OCI-LY7 (cell line): ENCODE measurements at regions not wholly inside any gene's neighbourhood (a gene's known extent, or its start where the extent isn't known, plus 50 kb on each side); places are given as distances from the start of the nearest gene placed in this dataset.

Source experiments
- BruUV-seq: library from RNA; stranded (reverse); fragments of 400-500 nt; replicated peaks from 2 replicates; lab custom pipeline; 2021; lab: Mats Ljungman, UMichigan
- CTCF ChIA-PET: fragments of 300-600 bp; sonication (Branson Sonifier 250); formaldehyde crosslinking; loops from one replicate; lab custom pipeline; 2022; ENCODE audit warnings: antibody characterized with exemption; ENCODE audit not compliant: unreplicated experiment; lab: Charles Lee
- POLR2A ChIA-PET: fragments of 300-600 bp; sonication (Branson Sonifier 250); formaldehyde crosslinking; loops from one replicate; lab custom pipeline; 2022; ENCODE audit warnings: antibody characterized with exemption; lab: Charles Lee
- DNase-seq: peaks from one replicate; pipeline ENCODE4 v3.0.0-alpha.2; 2015; ENCODE audit warnings: low spot score
- H2AFZ ChIP-seq: fragments of 200-600 bp; sonication (generic), shearing (Covaris generic); 2 replicates; pipeline ENCODE4 v1.6.1; 2014; ENCODE audit warnings: mild to moderate bottlenecking, antibody characterized with exemption, low read length, moderate library complexity
- H3K27ac ChIP-seq: fragments of 200-600 bp; sonication (generic); 2 replicates; pipeline ENCODE4 v1.5.1; 2014; ENCODE audit warnings: mixed run types, low read depth, mild to moderate bottlenecking, moderate library complexity, low read length, inconsistent platforms; ENCODE audit not compliant: poor library complexity, severe bottlenecking
- H3K36me3 ChIP-seq: fragments of 200-600 bp; sonication (generic); 2 replicates; pipeline ENCODE4 v1.6.1; 2014; ENCODE audit warnings: mild to moderate bottlenecking, antibody characterized with exemption, low read length, moderate library complexity, mixed read lengths; ENCODE audit not compliant: insufficient read depth
- H3K4me1 ChIP-seq: fragments of 200-600 bp; sonication (generic); 2 replicates; pipeline ENCODE4 v1.5.1; 2014; ENCODE audit warnings: mild to moderate bottlenecking, low read length; ENCODE audit not compliant: insufficient read depth, poor library complexity, severe bottlenecking
- H3K4me2 ChIP-seq: fragments of 200-600 bp; sonication (generic); 2 replicates; pipeline ENCODE4 v1.6.1; 2014; ENCODE audit warnings: mild to moderate bottlenecking, low read length
- H3K4me3 ChIP-seq: fragments of 200-600 bp; sonication (generic); 2 replicates; pipeline ENCODE4 v1.5.1; 2014; ENCODE audit warnings: mild to moderate bottlenecking, low read depth, low read length; ENCODE audit not compliant: poor library complexity, severe bottlenecking
- H3K79me2 ChIP-seq: fragments of 200-600 bp; sonication (generic); 2 replicates; pipeline ENCODE4 v1.6.1; 2016; ENCODE audit warnings: low read depth, mild to moderate bottlenecking, low read length, moderate library complexity, mixed read lengths; ENCODE audit not compliant: insufficient read depth
- H3K9me2 ChIP-seq: fragments of 200-600 bp; sonication (generic); 2 replicates; pipeline ENCODE4 v1.6.1; 2016; ENCODE audit warnings: mild to moderate bottlenecking, low read length, mixed read lengths; ENCODE audit not compliant: insufficient read depth
- H3K9me3 ChIP-seq: fragments of 200-600 bp; sonication (generic); 2 replicates; pipeline ENCODE4 v1.6.1; 2014; ENCODE audit warnings: mild to moderate bottlenecking, mixed run types, low read length, mixed read lengths
- H4K20me1 ChIP-seq: fragments of 200-600 bp; sonication (generic); 2 replicates; pipeline ENCODE4 v1.6.1; 2014; ENCODE audit warnings: mild to moderate bottlenecking, antibody characterized with exemption, low read length, moderate library complexity, mixed read lengths; ENCODE audit not compliant: insufficient read depth
- EZH2phosphoT487 ChIP-seq: fragments of 200-600 bp; sonication (generic); IDR thresholded peaks from 2 replicates; pipeline ENCODE4 v1.6.1; 2018; ENCODE audit warnings: low read depth, borderline replicate concordance, mild to moderate bottlenecking, mixed run types, antibody characterized with exemption, low read length, moderate library complexity, mixed read lengths
- intact Hi-C: fragments of 100-400 bp; cut with micrococcal nuclease; formaldehyde crosslinking; loops from one replicate; pipeline ENCODE4 v1.10.0; 2022; ENCODE audit not compliant: unreplicated experiment
- TF ChIP-seq, protein P1 (sequence below): fragments of 200-600 bp; sonication (generic); conservative IDR thresholded peaks from 2 replicates; pipeline ENCODE4 v1.5.1; 2014; ENCODE audit warnings: mild to moderate bottlenecking, antibody characterized with exemption, low read length, moderate library complexity, mixed read lengths

DNA sequence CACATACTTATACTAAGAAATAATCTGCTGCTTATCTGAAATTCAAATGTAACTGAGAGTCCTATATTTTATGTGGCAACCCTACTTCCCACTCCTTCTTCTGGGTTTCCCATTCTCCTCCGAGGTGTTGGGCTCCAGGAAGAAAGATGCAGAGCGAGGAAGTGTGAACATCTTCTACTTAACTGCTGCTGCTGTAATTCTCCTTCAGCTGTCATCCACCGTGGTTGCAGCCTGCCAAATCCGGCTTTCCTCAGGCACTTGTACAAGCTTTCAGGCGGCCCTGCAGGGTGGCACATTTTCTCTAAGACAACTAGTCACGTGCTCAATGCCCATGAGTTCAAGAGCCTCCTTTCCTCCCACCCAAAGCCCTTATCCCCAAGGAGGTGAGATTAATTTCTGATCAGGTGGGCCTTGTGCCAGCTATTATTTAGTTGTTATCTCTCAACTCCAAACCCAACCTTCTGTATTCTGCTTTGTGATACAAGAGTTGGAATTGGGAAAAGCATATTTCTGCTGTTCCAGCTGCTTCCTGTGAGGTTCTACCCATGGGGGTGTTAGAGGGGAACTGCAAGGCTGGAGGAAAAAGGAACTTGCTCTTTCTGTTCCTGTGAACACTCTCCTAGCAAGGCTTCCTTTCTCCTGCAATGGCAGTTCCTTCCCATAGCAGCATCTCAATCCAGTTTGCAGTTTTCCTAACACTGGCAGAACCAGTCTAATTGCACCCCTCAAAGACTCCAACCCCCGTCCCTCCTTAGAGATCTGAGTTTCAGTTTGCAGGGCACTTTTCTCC is 67.6 kb upstream of the RBBP6 start:
- Histone ChIP-seq H3K36me3 (no peaks in the 10 kb centered on the region), H3K9me3 (no peaks in the 10 kb centered on the region), H4K20me1 (no peaks in the 10 kb centered on the region), H3K4me2 (no peak overlapping the region), H3K4me3 (no peak overlapping the region), H2AFZ (no peak overlapping the region), H3K79me2 (no peaks in the 10 kb centered on the region), H3K9me2 (no peaks in the 10 kb centered on the region), H3K4me1 (no peaks in the 10 kb centered on the region), H3K27ac (no peak overlapping the region)
- TF ChIP-seq, protein P1, sequence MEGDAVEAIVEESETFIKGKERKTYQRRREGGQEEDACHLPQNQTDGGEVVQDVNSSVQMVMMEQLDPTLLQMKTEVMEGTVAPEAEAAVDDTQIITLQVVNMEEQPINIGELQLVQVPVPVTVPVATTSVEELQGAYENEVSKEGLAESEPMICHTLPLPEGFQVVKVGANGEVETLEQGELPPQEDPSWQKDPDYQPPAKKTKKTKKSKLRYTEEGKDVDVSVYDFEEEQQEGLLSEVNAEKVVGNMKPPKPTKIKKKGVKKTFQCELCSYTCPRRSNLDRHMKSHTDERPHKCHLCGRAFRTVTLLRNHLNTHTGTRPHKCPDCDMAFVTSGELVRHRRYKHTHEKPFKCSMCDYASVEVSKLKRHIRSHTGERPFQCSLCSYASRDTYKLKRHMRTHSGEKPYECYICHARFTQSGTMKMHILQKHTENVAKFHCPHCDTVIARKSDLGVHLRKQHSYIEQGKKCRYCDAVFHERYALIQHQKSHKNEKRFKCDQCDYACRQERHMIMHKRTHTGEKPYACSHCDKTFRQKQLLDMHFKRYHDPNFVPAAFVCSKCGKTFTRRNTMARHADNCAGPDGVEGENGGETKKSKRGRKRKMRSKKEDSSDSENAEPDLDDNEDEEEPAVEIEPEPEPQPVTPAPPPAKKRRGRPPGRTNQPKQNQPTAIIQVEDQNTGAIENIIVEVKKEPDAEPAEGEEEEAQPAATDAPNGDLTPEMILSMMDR, result no peak
- no peak for TF ChIP-seq EZH2phosphoT487
- ChIA-PET POLR2A (interaction anchor here (0.5 kb wide), 1 partner anchor 22 kb away, joined by 3 read pairs; no protein-coding TSS in a partner anchor), CTCF (no interaction called here)
- no peak for DNase-seq
- intact Hi-C loops, result no loop called here
- BruUV-seq, result no TSS peak

DNA sequence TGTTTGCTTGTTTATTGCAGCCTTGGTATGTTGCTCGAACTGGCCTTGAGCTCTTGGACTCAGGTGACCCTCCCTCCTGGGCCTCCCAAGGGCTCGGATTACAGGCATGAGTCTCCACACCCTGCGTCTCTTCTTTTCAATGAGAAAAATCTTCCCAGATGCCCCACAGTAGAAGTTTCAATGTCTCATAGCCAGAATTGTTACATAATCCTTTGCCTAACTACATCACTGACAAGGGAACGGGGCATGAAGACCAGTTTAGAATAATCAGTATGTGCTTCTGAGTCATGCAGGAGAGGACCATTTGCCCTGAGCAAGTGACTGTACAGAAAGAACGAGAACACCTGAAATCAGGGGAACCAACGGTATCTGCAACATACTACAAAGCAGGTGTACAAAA is 61.9 kb upstream of the RBBP6 start:
- H3K4me3 ChIP-seq, result no peak overlapping the region
- no peak for DNase-seq
- no peaks in the 10 kb centered on the region for H4K20me1 ChIP-seq
- no peaks in the 10 kb centered on the region for H3K4me1 ChIP-seq
- no peaks in the 10 kb centered on the region for H3K36me3 ChIP-seq
- H3K27ac ChIP-seq, result no peak overlapping the region
- intact Hi-C loops, result no loop called here
- TF ChIP-seq EZH2phosphoT487, result no peak
- TF ChIP-seq, protein P1, result no peak
- CTCF ChIA-PET, result no interaction called here
- H2AFZ ChIP-seq, result no peak overlapping the region
- H3K9me2 ChIP-seq, result no peaks in the 10 kb centered on the region
- no TSS peak for BruUV-seq
- H3K9me3 ChIP-seq, result no peaks in the 10 kb centered on the region
- H3K79me2 ChIP-seq, result no peaks in the 10 kb centered on the region
- H3K4me2 ChIP-seq, result no peak overlapping the region
- POLR2A ChIA-PET, result no interaction called here

DNA sequence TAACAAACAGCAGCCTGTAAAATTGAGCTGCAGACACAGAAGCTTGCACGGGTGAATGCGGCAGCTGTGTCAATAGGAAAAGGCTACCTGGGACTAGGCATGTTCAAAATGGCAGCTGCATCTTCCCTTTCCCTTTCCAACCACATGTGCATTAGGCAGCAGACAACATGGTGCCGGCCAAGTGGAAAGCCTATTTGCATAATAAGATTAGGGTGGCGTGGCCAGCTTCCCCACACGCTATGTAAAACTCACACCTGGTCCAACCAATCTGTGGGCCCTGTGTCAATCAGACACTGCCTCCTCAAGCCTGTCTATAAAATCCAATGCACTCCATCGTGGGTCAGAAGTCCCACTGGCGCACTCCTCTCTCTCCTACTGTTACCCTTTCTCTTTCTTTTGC is 61.0 kb upstream of the RBBP6 start:
- H3K4me2 ChIP-seq, result no peak overlapping the region
- POLR2A ChIA-PET, result interaction anchor here (0.6 kb wide), 1 partner anchor 12 kb away, joined by 3 read pairs; no protein-coding TSS in a partner anchor
- no peaks in the 10 kb centered on the region for H3K36me3 ChIP-seq
- H2AFZ ChIP-seq, result no peak overlapping the region
- intact Hi-C loops, result no loop called here
- no peaks in the 10 kb centered on the region for H3K9me2 ChIP-seq
- no peaks in the 10 kb centered on the region for H4K20me1 ChIP-seq
- CTCF ChIA-PET, result no interaction called here
- DNase-seq, result no peak
- no TSS peak for BruUV-seq
- no peaks in the 10 kb centered on the region for H3K79me2 ChIP-seq
- H3K27ac ChIP-seq, result no peak overlapping the region
- H3K4me3 ChIP-seq, result no peak overlapping the region
- H3K4me1 ChIP-seq, result no peaks in the 10 kb centered on the region
- no peaks in the 10 kb centered on the region for H3K9me3 ChIP-seq
- TF ChIP-seq, protein P1, result no peak
- no peak for TF ChIP-seq EZH2phosphoT487
